SK-N-SH (cell line): ENCODE measurements at regions not wholly inside any gene's neighbourhood (a gene's known extent, or its start where the extent isn't known, plus 50 kb on each side); places are given as distances from the start of the nearest gene placed in this dataset.

ENCODE experiments used
- CTCF ChIA-PET: fragments of 300-600, 350-600 bp; formaldehyde crosslinking; extraction: SDS; loops from one replicate; lab custom pipeline; 2021; lab: Yijun Ruan, JAX
- POLR2A ChIA-PET: fragments of 350-600 bp; sonication (Branson Sonifier 250); formaldehyde crosslinking; extraction: SDS; loops from one replicate; lab custom pipeline; 2020; ENCODE audit warnings: antibody characterized with exemption, inconsistent platforms; lab: Yijun Ruan, JAX
- DNase-seq: peaks from one replicate; pipeline ENCODE4 v3.0.0; 2012
- H2AFZ ChIP-seq: fragments of 200-600 bp; sonication (generic); 2 replicates; pipeline ENCODE4 v1.8.1; 2016; ENCODE audit warnings: antibody characterized with exemption, mild to moderate bottlenecking, low read depth
- H3F3A ChIP-seq: fragments of 200-600 bp; sonication (generic); replicated peaks from 2 replicates; pipeline ENCODE3; 2016; ENCODE audit warnings: antibody characterized with exemption, mild to moderate bottlenecking; ENCODE audit not compliant: insufficient read depth
- H3K27ac ChIP-seq, 2 experiments: fragments of 200-500 bp in 1 of 2; fragments of 200-600 bp in 1 of 2; sonication (Bioruptor generic) in 1 of 2; sonication (generic), shearing (Covaris generic) in 1 of 2; 2 replicates each; pipeline versions ENCODE4 v1.5.1 to v1.6.1; 2014 to 2016; ENCODE audit warnings: low read depth in 2 of 2, inconsistent platforms in 1 of 2, low read length in 1 of 2, mild to moderate bottlenecking in 1 of 2, mixed read lengths in 1 of 2
- H3K27me3 ChIP-seq: fragments of 200-600 bp; sonication (generic), shearing (Covaris generic); 2 replicates; pipeline ENCODE4 v1.6.1; 2016; ENCODE audit warnings: mixed run types; ENCODE audit not compliant: insufficient read depth
- H3K36me3 ChIP-seq, 2 experiments: fragments of 200-500 bp in 1 of 2; fragments of 200-600 bp in 1 of 2; sonication (Bioruptor generic) in 1 of 2; sonication (generic) in 1 of 2; replicated peaks in 1 of 2; 2 replicates each; pipeline versions ENCODE3 to v1.5.1; 2014 to 2016; ENCODE audit warnings: low read length in 1 of 2, mild to moderate bottlenecking in 1 of 2; ENCODE audit not compliant: insufficient read depth in 2 of 2, control insufficient read depth in 1 of 2
- H3K4me1 ChIP-seq, 2 experiments: fragments of 200-500 bp in 1 of 2; fragments of 200-600 bp in 1 of 2; sonication (Bioruptor generic) in 1 of 2; sonication (generic), shearing (Covaris generic) in 1 of 2; 2 replicates each; pipeline versions ENCODE4 v1.5.1 to v1.6.1; 2014 to 2016; ENCODE audit warnings: low read depth in 1 of 2, low read length in 1 of 2, mixed run types in 1 of 2; ENCODE audit not compliant: insufficient read depth in 2 of 2, control insufficient read depth in 1 of 2
- H3K4me2 ChIP-seq: fragments of 200-600 bp; sonication (generic), shearing (Covaris generic); 2 replicates; pipeline ENCODE4 v1.6.1; 2017; ENCODE audit warnings: mixed run types
- H3K4me3 ChIP-seq, 2 experiments: fragments of 200-500 bp in 1 of 2; fragments of 200-600 bp in 1 of 2; sonication (Bioruptor generic) in 1 of 2; sonication (generic), shearing (Covaris generic) in 1 of 2; 2 replicates each; pipeline versions ENCODE4 v1.5.1 to v1.8.1; 2014 to 2016; ENCODE audit warnings: low read depth in 2 of 2, inconsistent platforms in 1 of 2, low read length in 1 of 2, mild to moderate bottlenecking in 1 of 2, mixed read lengths in 1 of 2, moderate library complexity in 1 of 2
- H3K79me2 ChIP-seq: fragments of 200-600 bp; sonication (generic); 2 replicates; pipeline ENCODE4 v1.8.1; 2017; ENCODE audit warnings: mild to moderate bottlenecking; ENCODE audit not compliant: insufficient read depth
- H3K9ac ChIP-seq: fragments of 200-600 bp; sonication (generic); 2 replicates; pipeline ENCODE4 v1.6.1; 2017; ENCODE audit warnings: mixed run types
- H3K9me2 ChIP-seq: fragments of 200-600 bp; sonication (generic); 2 replicates; pipeline ENCODE4 v1.6.1; 2017; ENCODE audit warnings: mixed run types
- H3K9me3 ChIP-seq: fragments of 200-600 bp; sonication (generic); 2 replicates; pipeline ENCODE4 v1.6.1; 2017; ENCODE audit warnings: mixed run types, mild to moderate bottlenecking, moderate library complexity
- H4K20me1 ChIP-seq: fragments of 200-600 bp; sonication (generic); 2 replicates; pipeline ENCODE4 v1.6.1; 2017; ENCODE audit warnings: mild to moderate bottlenecking, mixed run types; ENCODE audit not compliant: insufficient read depth
- FOXM1 ChIP-seq: IDR thresholded peaks from 2 replicates; pipeline ENCODE4 v1.4.0; 2012; ENCODE audit warnings: low read depth, mild to moderate bottlenecking
- JUND ChIP-seq: IDR thresholded peaks from 2 replicates; pipeline ENCODE4 v1.4.0; 2012
- MXI1 ChIP-seq: IDR thresholded peaks from 2 replicates; pipeline ENCODE4 v1.6.1; 2012; ENCODE audit warnings: mild to moderate bottlenecking, low read depth, low read length, improper control_type of control experiment
- NRF1 ChIP-seq: IDR thresholded peaks from 2 replicates; pipeline ENCODE4 v1.6.1; 2012; ENCODE audit warnings: low read depth, mild to moderate bottlenecking, low read length
- POLR2AphosphoS5 ChIP-seq: IDR thresholded peaks from 2 replicates; pipeline ENCODE4 v1.6.1; 2012; ENCODE audit warnings: low read depth, low read length
- TCF12 ChIP-seq: IDR thresholded peaks from 2 replicates; pipeline ENCODE4 v1.4.0; 2012
- TEAD4 ChIP-seq: IDR thresholded peaks from 2 replicates; pipeline ENCODE4 v1.4.0; 2012; ENCODE audit warnings: mild to moderate bottlenecking, borderline replicate concordance; ENCODE audit not compliant: insufficient read depth
- WGBS: methylation state at CpG from one replicate; pipeline ENCODE4 v1.1.6; 2017; ENCODE audit warnings: low lambda C conversion rate; 5-methylcytosine and 5-hydroxymethylcytosine counted together
- TF ChIP-seq, protein P1 (sequence below): IDR thresholded peaks from 2 replicates; pipeline ENCODE4; 2012
- TF ChIP-seq, protein P2 (sequence below): IDR thresholded peaks from 2 replicates; pipeline ENCODE4 v1.6.1; 2012; ENCODE audit warnings: mild to moderate bottlenecking, low read depth, low read length, moderate library complexity
- TF ChIP-seq, protein P3 (sequence below): IDR thresholded peaks from 2 replicates; pipeline ENCODE4 v1.4.0; 2012; ENCODE audit warnings: low read depth, borderline replicate concordance

DNA sequence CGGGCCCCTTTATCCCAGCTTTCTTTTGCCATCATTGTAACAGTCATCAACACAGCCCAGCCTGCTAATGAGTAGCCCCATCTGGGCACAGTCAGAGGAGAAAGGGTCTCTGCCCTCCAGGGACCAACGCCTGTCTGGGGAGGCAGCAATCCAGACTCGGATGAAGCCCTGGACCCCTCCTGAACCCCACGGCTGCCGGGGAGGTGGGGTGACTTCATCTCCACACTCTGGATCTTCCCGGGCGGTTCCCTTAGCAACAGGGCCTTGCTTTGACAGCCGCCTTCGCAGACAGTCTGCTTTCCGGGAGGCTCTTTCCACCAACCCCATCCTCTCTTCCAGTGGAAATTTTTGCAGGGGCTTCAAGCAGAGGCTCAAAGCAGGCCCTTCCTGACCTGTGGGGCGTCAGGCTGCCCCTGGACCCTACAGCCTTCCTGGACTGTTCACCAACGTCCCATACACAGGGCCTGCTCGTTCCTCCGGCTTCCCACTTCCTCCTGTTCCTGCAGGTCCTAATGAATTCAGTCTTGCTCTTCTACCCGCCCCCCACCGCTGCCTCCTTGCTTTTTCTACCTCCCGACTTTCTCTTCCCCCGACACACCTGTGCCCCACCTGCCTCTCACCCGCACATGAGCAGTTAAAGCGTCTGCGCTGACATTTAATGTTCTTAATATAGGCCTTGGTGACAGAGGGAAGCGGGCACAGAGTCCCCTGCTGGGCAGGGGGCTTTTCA, 161.7 kb upstream of the MVB12B start:
- H4K20me1 ChIP-seq: no peaks in the 10 kb centered on the region
- DNase-seq: no peak
- no peak overlapping the region for H3K27ac ChIP-seq
- H3K4me3 ChIP-seq: no peak overlapping the region
- no peak for TF ChIP-seq POLR2AphosphoS5
- no peak for TF ChIP-seq MXI1
- no peak for TF ChIP-seq TCF12
- no peak for TF ChIP-seq FOXM1
- TF ChIP-seq, protein P1, sequence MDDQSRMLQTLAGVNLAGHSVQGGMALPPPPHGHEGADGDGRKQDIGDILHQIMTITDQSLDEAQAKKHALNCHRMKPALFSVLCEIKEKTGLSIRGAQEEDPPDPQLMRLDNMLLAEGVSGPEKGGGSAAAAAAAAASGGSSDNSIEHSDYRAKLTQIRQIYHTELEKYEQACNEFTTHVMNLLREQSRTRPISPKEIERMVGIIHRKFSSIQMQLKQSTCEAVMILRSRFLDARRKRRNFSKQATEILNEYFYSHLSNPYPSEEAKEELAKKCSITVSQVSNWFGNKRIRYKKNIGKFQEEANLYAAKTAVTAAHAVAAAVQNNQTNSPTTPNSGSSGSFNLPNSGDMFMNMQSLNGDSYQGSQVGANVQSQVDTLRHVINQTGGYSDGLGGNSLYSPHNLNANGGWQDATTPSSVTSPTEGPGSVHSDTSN: no peak
- TF ChIP-seq NRF1: no peak
- no peak for TF ChIP-seq JUND
- TF ChIP-seq TEAD4: no peak
- TF ChIP-seq, protein P2, sequence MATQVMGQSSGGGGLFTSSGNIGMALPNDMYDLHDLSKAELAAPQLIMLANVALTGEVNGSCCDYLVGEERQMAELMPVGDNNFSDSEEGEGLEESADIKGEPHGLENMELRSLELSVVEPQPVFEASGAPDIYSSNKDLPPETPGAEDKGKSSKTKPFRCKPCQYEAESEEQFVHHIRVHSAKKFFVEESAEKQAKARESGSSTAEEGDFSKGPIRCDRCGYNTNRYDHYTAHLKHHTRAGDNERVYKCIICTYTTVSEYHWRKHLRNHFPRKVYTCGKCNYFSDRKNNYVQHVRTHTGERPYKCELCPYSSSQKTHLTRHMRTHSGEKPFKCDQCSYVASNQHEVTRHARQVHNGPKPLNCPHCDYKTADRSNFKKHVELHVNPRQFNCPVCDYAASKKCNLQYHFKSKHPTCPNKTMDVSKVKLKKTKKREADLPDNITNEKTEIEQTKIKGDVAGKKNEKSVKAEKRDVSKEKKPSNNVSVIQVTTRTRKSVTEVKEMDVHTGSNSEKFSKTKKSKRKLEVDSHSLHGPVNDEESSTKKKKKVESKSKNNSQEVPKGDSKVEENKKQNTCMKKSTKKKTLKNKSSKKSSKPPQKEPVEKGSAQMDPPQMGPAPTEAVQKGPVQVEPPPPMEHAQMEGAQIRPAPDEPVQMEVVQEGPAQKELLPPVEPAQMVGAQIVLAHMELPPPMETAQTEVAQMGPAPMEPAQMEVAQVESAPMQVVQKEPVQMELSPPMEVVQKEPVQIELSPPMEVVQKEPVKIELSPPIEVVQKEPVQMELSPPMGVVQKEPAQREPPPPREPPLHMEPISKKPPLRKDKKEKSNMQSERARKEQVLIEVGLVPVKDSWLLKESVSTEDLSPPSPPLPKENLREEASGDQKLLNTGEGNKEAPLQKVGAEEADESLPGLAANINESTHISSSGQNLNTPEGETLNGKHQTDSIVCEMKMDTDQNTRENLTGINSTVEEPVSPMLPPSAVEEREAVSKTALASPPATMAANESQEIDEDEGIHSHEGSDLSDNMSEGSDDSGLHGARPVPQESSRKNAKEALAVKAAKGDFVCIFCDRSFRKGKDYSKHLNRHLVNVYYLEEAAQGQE: no peak
- TF ChIP-seq, protein P3, sequence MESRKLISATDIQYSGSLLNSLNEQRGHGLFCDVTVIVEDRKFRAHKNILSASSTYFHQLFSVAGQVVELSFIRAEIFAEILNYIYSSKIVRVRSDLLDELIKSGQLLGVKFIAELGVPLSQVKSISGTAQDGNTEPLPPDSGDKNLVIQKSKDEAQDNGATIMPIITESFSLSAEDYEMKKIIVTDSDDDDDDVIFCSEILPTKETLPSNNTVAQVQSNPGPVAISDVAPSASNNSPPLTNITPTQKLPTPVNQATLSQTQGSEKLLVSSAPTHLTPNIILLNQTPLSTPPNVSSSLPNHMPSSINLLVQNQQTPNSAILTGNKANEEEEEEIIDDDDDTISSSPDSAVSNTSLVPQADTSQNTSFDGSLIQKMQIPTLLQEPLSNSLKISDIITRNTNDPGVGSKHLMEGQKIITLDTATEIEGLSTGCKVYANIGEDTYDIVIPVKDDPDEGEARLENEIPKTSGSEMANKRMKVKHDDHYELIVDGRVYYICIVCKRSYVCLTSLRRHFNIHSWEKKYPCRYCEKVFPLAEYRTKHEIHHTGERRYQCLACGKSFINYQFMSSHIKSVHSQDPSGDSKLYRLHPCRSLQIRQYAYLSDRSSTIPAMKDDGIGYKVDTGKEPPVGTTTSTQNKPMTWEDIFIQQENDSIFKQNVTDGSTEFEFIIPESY: no peak
- CTCF ChIA-PET: interaction anchor here (0.7 kb wide), 1 partner anchor 14 kb away, joined by 3 read pairs; no protein-coding TSS in a partner anchor
- no peaks in the 10 kb centered on the region for H3K9me3 ChIP-seq
- H3K4me1 ChIP-seq: no peaks in the 10 kb centered on the region
- POLR2A ChIA-PET: no interaction called here
- no peaks in the 10 kb centered on the region for H3K79me2 ChIP-seq
- H3K9ac ChIP-seq: no peak overlapping the region
- no peaks in the 10 kb centered on the region for H3F3A ChIP-seq
- 54% methylated on average over 21 of the region's 22 CpGs for whole genome bisulfite sequencing
- no peak overlapping the region for H2AFZ ChIP-seq
- H3K36me3 ChIP-seq: no peaks in the 10 kb centered on the region
- H3K27me3 ChIP-seq: peaks cover 24% of the 10 kb centered on the region; the same call in 1 of the 2 replicates
- no peak overlapping the region for H3K4me2 ChIP-seq
- no peaks in the 10 kb centered on the region for H3K9me2 ChIP-seq
